Fibroblast of mammary gland (primary cell): ENCODE measurements at regions not wholly inside any gene's neighbourhood (a gene's known extent, or its start where the extent isn't known, plus 50 kb on each side); places are given as distances from the start of the nearest gene placed in this dataset.

Experiments used
- DNase-seq: peaks from one replicate; pipeline ENCODE4 v3.0.0-alpha.2; 2010; ENCODE audit warnings: low read depth
- H3K4me3 ChIP-seq: 2 replicates; pipeline ENCODE4 v1.5.1; 2011; ENCODE audit warnings: low read depth, mild to moderate bottlenecking, low read length, moderate library complexity; ENCODE audit not compliant: control insufficient read depth
- TF ChIP-seq, protein P1 (sequence below): conservative IDR thresholded peaks from 2 replicates; pipeline ENCODE4 v1.5.1; 2011; ENCODE audit warnings: low read depth, low read length, inconsistent platforms; ENCODE audit not compliant: control insufficient read depth, insufficient read depth

DNA sequence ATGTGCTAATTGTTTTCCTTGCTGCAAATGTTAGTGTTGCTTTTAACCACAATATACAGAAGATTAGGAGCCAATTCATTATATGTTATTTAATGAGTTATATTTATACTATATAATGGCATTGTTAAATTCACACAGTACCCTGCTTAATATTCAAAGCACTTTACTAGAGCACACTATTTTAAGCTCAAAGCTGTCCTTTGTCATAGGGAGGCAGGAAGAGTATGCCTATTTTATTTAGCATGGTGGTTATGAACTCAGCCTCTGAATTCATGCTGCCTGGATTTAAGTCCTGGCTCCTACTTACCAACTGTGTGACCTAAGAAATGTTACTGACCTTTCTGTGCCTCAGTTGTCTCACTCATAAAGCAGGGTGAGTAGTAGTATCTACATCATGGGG lies 80.5 kb downstream of the FASTKD2 start:
- H3K4me3 ChIP-seq = no peak overlapping the region
- no peak for DNase-seq
- TF ChIP-seq, protein P1, sequence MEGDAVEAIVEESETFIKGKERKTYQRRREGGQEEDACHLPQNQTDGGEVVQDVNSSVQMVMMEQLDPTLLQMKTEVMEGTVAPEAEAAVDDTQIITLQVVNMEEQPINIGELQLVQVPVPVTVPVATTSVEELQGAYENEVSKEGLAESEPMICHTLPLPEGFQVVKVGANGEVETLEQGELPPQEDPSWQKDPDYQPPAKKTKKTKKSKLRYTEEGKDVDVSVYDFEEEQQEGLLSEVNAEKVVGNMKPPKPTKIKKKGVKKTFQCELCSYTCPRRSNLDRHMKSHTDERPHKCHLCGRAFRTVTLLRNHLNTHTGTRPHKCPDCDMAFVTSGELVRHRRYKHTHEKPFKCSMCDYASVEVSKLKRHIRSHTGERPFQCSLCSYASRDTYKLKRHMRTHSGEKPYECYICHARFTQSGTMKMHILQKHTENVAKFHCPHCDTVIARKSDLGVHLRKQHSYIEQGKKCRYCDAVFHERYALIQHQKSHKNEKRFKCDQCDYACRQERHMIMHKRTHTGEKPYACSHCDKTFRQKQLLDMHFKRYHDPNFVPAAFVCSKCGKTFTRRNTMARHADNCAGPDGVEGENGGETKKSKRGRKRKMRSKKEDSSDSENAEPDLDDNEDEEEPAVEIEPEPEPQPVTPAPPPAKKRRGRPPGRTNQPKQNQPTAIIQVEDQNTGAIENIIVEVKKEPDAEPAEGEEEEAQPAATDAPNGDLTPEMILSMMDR = no peak

DNA sequence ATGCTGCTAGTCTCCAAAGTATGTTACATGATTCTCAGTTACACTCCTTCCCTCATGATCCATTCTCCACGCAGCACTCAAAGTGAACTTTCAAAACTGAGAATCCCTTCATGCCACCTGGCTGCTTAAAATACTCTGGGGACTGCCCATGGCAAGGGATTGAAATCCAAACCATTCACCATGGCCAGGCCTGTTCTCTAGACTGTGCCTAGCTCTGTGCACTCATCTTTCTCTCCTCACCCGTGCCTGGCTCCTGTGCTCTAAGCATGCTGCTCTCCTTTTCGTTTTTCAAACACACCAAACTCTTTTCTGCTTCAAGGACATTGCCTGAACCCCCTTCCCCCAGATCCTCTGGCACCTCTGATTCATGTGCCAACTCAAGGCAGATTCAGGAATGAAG lies 80.9 kb downstream of the FASTKD2 start:
- TF ChIP-seq, protein P1 = no peak

DNA sequence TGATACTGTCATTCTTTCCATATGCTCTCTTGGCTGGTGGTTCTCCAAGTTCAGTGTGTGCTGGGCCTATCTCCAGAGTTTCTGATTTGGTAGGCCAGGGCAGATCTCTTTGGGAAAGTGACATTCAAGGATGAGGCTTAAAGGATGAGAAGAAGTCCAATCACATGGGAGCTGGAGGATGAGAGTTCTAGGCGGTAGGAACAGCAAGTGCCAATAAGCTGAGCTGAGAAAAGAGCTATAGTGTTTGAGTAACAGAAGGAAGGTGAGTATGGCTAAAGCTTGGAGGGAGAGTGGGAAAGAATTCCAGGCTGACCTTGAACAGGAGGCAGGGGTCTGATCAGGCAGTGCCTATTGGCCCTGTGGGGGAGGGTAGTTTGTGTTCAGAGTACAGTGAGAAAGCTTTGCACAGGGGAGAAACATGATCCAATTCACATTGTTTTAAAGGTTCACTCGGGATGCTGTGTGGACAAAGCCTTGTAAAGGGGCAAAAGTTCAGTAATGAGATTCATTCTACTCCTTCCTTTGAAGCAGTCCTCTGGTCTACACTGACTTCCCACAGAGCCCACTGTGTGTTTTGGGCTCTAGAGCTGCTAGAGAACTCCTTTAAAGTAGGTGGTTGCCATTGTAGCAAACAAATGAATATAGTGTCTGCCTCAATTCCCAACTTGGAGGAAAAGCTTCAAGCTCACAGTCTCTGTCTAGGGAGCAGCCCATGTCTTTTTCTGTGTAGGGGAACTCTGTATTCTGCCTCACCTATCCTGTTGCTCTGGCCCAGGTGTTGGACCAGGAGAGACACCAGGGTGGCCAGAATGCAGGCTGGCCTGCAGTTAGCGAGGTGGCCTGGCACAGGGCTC lies 81.8 kb downstream of the FASTKD2 start:
- DNase-seq = no peak
- TF ChIP-seq, protein P1 = no peak
- H3K4me3 ChIP-seq = no peak overlapping the region

More for the DNA sequence above, 80.9 kb downstream of the FASTKD2 start:
- no peak for DNase-seq
- H3K4me3 ChIP-seq = no peak overlapping the region

DNA sequence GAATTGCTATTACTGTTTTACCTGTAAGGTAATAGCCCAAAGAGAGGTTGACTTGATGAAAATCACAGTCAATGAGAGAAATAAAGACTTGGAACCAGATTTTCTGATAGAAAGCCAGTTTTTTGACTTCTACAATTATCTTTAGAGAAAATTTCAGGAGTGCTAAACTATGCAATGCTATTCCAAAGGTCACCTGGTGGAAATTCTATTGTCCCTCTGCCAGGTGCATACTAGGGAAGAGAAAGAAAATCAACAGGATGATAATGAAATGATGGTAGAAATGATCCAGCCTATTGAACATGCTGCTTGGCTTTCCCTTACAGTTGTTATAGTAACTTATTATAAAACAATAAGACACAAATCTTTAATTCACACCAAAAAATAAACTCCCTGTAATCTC lies 85.0 kb downstream of the FASTKD2 start:
- no peak overlapping the region for H3K4me3 ChIP-seq
- DNase-seq = no peak
- TF ChIP-seq, protein P1 = no peak

DNA sequence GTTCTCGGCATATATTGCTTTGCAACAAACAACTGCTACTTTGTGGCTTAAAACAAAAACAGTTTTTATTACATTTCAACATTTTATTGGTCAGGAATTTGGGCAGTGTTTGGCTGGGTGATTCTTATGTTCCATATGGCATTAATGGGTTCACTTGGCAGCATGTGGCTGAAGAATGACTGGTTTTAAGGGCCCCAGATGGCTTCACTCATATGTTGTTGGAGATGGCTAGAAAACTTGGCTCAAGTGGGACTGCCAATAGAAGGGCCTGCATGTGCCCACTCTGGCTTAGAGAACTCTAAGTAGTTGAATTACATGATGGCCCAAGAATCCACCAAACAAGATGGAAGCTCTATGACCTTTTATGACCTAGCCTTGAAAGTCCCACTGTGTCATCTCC lies 86.1 kb downstream of the FASTKD2 start:
- TF ChIP-seq, protein P1 = no peak
- H3K4me3 ChIP-seq = no peak overlapping the region
- DNase-seq = no peak

DNA sequence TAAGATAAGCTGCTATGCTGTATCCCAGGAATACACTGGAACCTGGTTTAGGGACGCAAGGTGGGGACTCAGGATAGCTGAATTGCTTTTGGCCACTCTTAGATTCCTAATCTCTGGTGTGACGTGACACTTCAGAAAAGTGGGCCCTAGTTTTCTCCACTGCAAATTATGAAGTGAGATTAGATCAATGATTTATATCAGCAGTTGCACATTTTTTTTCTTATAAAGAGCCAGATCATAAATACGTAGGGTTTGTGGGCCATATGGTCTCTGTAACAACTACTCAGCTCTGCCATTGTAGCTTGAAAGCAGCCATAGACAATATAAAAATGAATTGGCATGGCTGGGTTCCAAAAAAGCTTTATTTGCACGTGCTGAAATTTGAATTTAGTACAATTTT lies 85.4 kb upstream of the CPO start:
- TF ChIP-seq, protein P1 = no peak
- no peak for DNase-seq
- no peak overlapping the region for H3K4me3 ChIP-seq
